ENCODE measurements at regions not wholly inside any gene's neighbourhood (a gene's known extent, or its start where the extent isn't known, plus 50 kb on each side); places are given as distances from the start of the nearest gene placed in this dataset.

GRCh38 chr18:46373791-46374190 lies 269.6 kb downstream of the HAUS1 start:
- H3K4me1 ChIP-seq (ENCODE audit: control insufficient read depth in 1 of 2, insufficient read depth in 2 of 2, low read length in 2 of 2), result no peaks in the 10 kb centered on the region
- BruUV-seq (replicated peaks), result no TSS peak
- ATAC-seq, result no peak
- CTCF ChIA-PET, result no interaction called here
- H3K4me2 ChIP-seq (ENCODE audit: low read length), result no peak overlapping the region
- intact Hi-C loops (cut with micrococcal nuclease), result no loop called here
- no peaks in the 10 kb centered on the region for H3K9me3 ChIP-seq (ENCODE audit: control insufficient read depth in 1 of 2, insufficient read depth in 1 of 2, low read depth in 1 of 2, low read length in 2 of 2)
- RAD21 ChIA-PET (ENCODE audit: low non-redundant PET in 1 of 2, low total read pairs in 2 of 2, uncharacterized antibody in 2 of 2, unreplicated experiment in 2 of 2), result no interaction called here
- no peak overlapping the region for H3K27ac ChIP-seq (ENCODE audit: low read depth, low read length)
- TF ChIP-seq RAD21 (IDR thresholded peaks at IDR 0.05; ENCODE audit: low read depth), result no peak
- no peak for TF ChIP-seq CEBPB (IDR thresholded peaks at IDR 0.05; ENCODE audit: low read depth)
- no peak for TF ChIP-seq TCF7L2 (IDR thresholded peaks at IDR 0.05; ENCODE audit: borderline replicate concordance, extremely low read depth, insufficient read depth, insufficient read length)
- TF ChIP-seq ATF3 (IDR thresholded peaks at IDR 0.05), result no peak
- no peak for TF ChIP-seq ZBTB33 (IDR thresholded peaks at IDR 0.05; ENCODE audit: extremely low read depth, insufficient replicate concordance, low read length)
- TF ChIP-seq EZH2 (IDR thresholded peaks at IDR 0.05), result no peak
- no peak for TF ChIP-seq JUND (IDR thresholded peaks at IDR 0.05)
- no peak for TF ChIP-seq CBX3 (IDR thresholded peaks at IDR 0.05; ENCODE audit: low read depth)
- no peak for TF ChIP-seq REST (IDR thresholded peaks at IDR 0.05; ENCODE audit: low read depth)
- no peak for TF ChIP-seq ZFX (IDR thresholded peaks at IDR 0.05)
- H3K9ac ChIP-seq (ENCODE audit: low read length), result no peak overlapping the region
- H3K27me3 ChIP-seq (ENCODE audit: insufficient read depth, low read length), result no peaks in the 10 kb centered on the region
- H3K79me2 ChIP-seq (ENCODE audit: insufficient read depth, low read length), result no peaks in the 10 kb centered on the region
- POLR2A ChIA-PET, result no interaction called here
- no peak for DNase-seq (ENCODE audit: low read depth, low spot score)
- H3K36me3 ChIP-seq (ENCODE audit: control insufficient read depth in 1 of 2, insufficient read depth in 2 of 2, low read length in 2 of 2), result no peaks in the 10 kb centered on the region
- no peaks in the 10 kb centered on the region for H4K20me1 ChIP-seq (ENCODE audit: insufficient read depth)
- no peaks in the 10 kb centered on the region for H3K9me2 ChIP-seq (ENCODE audit: insufficient read depth)
- no peak overlapping the region for H3K4me3 ChIP-seq (replicated peaks in 1 of 2; ENCODE audit: low read depth in 1 of 2, low read length in 2 of 2)
- no peak overlapping the region for H2AFZ ChIP-seq (ENCODE audit: low read depth, low read length, poor library complexity, severe bottlenecking)

Data from HCT116 (cell line).